EL (cell line): ENCODE measurements at regions not wholly inside any gene's neighbourhood (a gene's known extent, or its start where the extent isn't known, plus 50 kb on each side); places are given as distances from the start of the nearest gene placed in this dataset.

Source experiments
- DNase-seq: peaks from one replicate; pipeline ENCODE4 v3.0.0-alpha.2; 2016

- no peak for DNase-seq
Measured at GRCh38 chr4:38230821-38231563, 270.8 kb downstream of the PTTG2 start.

GRCh38 chr4:38231626-38232025, 271.4 kb downstream of the PTTG2 start:
- DNase-seq: no peak

GRCh38 chr4:38232741-38233140, 272.5 kb downstream of the PTTG2 start:
- DNase-seq: no peak

DNA sequence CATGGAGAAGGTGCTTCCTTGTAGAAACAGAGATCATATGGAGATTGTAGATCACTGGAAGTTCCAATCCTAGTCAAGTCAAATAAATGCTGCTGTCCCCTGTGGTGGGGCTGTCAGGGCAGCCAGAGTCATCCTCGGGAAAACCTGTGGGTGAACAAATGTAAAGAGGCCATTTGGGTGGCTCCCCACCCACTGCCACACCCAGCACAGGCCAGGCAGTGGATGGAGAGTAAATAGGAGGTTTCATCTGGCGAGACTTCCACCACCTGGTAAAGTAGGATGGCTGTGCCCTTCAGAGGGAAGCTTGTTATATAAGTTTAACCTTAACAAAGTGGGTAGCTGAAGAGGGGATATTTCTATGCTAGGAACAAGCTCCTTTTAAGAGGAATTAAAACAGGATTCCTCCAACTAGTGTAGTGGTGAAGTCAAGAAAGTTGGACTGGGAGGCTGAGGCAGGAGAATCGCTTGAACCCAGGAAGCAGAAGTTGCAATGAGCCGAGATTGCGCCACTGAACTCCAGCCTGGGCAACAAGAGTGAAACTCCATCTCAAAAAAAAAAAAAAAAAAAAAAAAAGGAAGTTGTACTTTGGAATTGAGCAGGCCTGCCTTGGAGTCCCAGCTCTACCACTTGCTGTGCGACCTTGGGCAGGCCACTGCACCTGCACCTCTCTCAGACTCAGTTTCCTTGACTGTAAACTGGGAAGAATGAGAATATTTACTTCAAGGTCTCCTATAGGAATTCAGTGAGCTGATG, 273.7 kb downstream of the PTTG2 start:
- DNase-seq: no peak

GRCh38 chr4:38235354-38235753, 275.2 kb downstream of the PTTG2 start:
- no peak for DNase-seq

DNA sequence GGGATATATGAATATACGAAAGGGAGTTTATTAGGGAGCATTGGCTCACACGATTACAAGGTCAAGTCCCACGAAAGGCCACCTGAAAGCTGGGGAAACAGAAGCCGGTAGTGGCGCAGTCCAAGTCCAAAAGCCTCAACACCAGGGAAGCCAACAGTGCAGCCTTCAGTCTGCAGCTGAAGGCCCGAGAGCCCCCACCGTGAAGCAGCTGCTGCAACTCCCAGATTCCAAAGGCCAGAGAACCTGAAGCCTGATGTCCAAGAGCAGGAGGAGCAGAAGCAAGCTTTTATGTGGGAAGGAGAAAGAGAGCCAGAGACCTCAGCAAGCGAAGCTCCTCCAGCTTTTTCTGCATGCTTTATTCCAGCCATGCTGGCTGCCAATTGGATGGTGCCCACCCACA, 275.8 kb downstream of the PTTG2 start:
- no peak for DNase-seq

DNA sequence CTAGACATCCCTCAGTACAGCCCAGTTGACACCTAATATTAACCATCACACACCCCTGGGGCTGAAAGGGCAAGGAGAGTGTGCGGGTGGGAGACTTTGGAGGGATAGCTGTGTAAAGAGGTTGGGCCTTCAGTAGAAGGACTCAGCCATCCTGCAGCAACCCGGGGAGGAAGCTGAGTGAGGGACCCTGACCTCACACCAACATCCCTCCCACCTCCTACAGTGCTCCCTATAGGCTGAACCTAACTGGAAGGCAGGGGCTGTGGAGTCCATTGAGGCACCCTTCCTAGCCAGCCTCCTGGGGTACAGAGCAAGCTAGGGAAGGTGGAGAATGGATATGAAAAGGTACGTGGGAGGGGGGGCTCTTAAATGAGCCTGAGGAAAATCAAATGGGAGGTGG, 276.3 kb downstream of the PTTG2 start:
- no peak for DNase-seq

GRCh38 chr4:38237139-38237538, 276.9 kb downstream of the PTTG2 start:
- DNase-seq: peak; percentile 72

DNA sequence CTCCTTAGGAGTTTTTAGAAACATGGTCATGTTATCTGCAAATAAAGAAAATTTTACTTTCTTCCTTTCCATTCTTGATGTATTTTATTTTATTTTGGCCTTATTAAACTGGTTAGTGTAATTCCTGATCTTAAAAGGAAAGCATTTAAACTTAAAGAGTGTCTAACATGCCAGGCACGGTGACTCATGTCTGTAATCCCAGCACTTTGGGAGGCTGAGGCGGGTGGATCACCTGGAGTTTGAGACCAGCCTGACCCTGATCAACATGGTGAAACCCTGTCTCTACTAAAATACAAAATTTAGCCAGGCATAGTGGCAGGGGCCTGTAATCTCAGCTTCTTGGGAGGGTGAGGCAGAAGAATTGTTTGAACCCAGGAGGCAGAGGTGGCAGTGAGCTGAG, 281.3 kb downstream of the PTTG2 start:
- DNase-seq: no peak

- DNase-seq: no peak
Measured at GRCh38 chr4:38242101-38242500, 281.9 kb downstream of the PTTG2 start.

DNA sequence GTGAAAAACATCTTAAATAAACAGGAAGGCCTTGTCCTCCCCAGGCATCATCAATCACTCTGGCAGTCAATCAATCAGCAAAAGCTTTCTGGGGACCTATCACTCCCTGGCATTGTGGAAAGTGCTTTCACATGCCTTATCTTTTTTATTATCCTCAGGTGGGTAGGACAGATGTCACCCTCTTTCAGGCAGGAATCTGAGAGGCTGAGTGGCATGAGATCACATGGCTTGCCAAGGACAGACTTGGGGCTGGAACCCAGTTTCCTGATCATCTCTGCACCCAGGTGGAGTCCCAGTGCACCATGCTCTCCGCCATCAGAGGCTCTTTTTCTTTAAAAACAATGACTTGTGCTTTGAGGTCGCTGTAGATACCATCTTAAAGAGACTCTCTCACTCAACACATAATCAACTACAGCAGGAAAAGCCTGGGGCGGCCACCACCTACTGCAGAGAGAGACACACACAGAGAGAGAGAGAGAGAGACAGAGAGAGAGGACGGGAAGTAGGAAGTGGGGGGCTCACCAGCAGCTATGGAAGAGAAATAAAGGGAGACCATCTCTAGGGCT, 282.7 kb downstream of the PTTG2 start:
- DNase-seq: no peak

DNA sequence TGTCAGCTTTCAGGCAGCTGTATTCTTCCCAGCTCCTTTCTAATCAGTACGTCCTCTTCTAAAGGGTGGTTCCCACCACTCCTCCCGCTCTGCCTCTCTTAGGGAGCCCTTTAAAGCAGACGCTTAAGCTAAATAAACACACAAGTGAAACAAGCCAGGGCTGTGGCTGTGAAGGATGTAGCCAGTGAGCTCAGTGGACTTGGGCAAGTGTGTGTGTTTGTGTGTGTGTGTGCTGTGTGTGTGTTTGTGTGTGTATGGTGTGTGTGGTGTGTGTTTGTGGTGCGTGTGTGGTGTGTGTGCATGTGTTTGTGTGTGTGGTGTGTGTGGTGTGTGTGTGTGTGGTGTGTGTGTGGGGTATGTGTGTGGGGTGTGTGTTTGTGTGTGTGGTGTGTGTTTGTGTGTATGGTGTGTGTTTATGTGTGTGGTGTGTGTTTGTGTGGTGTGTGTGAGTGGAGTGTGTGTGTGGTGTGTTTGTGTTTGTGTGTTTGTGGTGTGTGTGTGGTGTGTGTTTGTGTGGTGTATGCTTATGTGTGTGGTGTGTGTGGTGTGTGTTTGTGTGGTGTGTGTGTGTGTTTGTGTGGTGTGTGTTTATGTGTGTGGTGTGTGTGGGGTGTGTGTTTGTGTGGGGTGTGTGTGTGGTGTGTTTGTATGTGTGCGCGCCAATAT, 283.3 kb downstream of the PTTG2 start:
- DNase-seq: no peak

DNA sequence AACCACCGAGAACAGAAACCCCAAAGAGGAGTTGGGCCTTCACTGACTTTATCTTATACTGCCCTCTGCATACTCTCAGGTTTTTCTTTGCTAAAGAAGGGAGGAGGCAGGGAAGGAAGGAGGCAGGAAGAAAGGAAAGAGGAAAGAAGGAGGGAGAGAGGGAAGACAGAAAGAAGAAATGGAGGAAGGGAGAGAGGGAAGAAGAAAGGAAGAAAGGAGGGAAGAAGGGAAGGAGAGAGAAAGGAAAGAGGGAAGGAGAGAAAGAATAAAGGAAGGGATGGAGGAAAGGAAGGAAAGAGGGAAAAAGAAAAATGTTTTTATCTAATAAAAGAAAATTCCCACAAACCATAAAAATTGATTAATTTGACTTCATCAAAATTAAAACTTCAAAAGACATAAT, 294.6 kb downstream of the PTTG2 start:
- DNase-seq: no peak

GRCh38 chr4:38255572-38255971, 295.4 kb downstream of the PTTG2 start:
- DNase-seq: no peak

DNA sequence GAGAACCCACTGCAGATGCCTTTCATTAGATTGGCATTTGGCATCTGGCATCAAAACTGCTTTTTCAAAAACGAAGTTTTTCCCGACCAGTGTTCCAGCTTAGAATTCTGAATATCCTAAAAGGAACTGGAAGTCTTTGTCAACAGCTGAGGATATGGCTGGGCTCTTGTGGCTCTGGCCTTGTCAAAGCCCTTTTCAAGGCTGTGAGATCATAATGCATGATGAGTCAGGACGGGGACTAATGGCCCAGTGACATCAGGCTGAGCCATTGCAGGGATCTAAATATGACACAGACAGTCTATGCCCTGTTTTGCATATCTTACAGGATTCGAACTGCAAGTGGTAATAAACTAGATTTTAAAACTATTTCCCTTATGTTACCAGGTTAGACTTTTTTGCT, 306.4 kb downstream of the PTTG2 start:
- peak; percentile 45 for DNase-seq

GRCh38 chr4:38268108-38268820, 308.1 kb downstream of the PTTG2 start:
- DNase-seq: no peak

- no peak for DNase-seq
Measured at GRCh38 chr4:38268837-38269236, 308.6 kb downstream of the PTTG2 start.

- DNase-seq: no peak
Measured at GRCh38 chr4:38273407-38273806, 313.2 kb downstream of the PTTG2 start.

GRCh38 chr4:38275331-38276100, 315.3 kb downstream of the PTTG2 start:
- DNase-seq: no peak

GRCh38 chr4:38278255-38278654, 318.1 kb downstream of the PTTG2 start:
- DNase-seq: no peak

- DNase-seq: no peak
Measured at GRCh38 chr4:38279077-38279476, 318.9 kb downstream of the PTTG2 start.

DNA sequence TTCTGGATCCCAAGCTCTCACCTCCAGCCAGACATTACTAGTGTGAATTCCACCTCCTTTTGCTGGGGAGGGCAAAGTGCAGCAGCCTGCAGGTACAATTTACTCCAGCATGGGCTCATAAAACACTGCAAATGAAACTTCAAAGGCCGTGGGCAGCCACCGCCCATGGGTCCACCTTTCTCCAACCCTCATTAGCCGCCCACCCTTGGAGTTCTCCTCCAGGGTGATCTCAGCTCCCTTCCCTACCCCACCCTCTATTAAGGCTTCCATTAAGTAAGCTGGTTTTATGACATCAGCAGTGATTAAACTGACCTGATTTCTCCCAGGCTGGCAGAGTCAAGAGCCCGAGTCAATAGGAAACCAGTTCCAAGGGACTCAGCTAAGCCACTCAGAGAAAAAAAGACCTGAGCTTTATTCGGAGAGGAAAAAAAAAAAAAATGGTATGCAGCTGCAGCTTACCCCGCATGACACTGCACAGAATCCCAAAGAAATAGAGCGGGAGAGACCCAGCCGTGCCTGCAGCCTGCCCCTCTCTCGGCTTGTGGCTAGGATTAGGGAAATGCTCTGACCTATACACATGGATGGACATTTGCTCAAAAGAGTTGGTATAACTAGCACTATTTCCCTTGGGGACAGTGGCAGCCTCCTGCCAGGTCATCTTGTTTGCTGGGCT, 319.6 kb downstream of the PTTG2 start:
- no peak for DNase-seq
